K562 (cell line): ENCODE measurements at regions not wholly inside any gene's neighbourhood (a gene's known extent, or its start where the extent isn't known, plus 50 kb on each side); places are given as distances from the start of the nearest gene placed in this dataset.

Experiments
- ATAC-seq: fragments of 200-7000 bp; cut with Tn5 transposase; 3 replicates; pipeline ENCODE4 v1.9.1; 2020; ENCODE audit warnings: moderate library complexity
- BruUV-seq: library from RNA; stranded (reverse); fragments of 400-500 nt; replicated peaks from 2 replicates; lab custom pipeline; 2021; lab: Mats Ljungman, UMichigan
- CTCF ChIA-PET: fragments of 300-600 bp; formaldehyde crosslinking; extraction: SDS; loops from one replicate; lab custom pipeline; 2021; ENCODE audit warnings: low intra/inter-chr PET ratio; lab: Yijun Ruan, JAX
- POLR2A ChIA-PET: fragments of 300-600, 350-650 bp; sonication (Branson Sonifier 250); formaldehyde crosslinking; extraction: SDS; loops from one replicate; lab custom pipeline; 2021; ENCODE audit warnings: antibody characterized with exemption, inconsistent platforms; lab: Yijun Ruan, JAX
- DNase-seq, 4 experiments: peaks; one replicate each; pipeline versions ENCODE4 v3.0.0 to v3.0.0-alpha.2; 2011 to 2018; ENCODE audit warnings: low spot score in 3 of 4, mixed read lengths in 3 of 4; ENCODE audit errors: extremely low read depth in 1 of 4
- FAIRE-seq: peaks from 2 replicates; lab custom pipeline; 2011; peaks lifted over from hg19 to GRCh38; lab: Jason Lieb, UNC
- H2AFZ ChIP-seq: 2 replicates; pipeline ENCODE4 v1.6.0; 2011; ENCODE audit warnings: low read depth, low read length, control low read depth, inconsistent platforms
- H3K27ac ChIP-seq: fragments of 200-600 bp; 3 replicates; pipeline ENCODE4 v1.8.0; 2011; ENCODE audit warnings: low read depth, mild to moderate bottlenecking, control low read depth, inconsistent platforms, low read length, moderate library complexity, mixed read lengths; ENCODE audit errors: extremely low read depth
- H3K27me3 ChIP-seq, 2 experiments: fragments of 300-600 bp in 1 of 2; 2 replicates in 1 of 2; 3 replicates in 1 of 2; pipeline versions ENCODE4 v1.6.0 to v1.8.0; 2011; ENCODE audit warnings: inconsistent platforms in 2 of 2, low read length in 2 of 2, mild to moderate bottlenecking in 1 of 2, mixed read lengths in 1 of 2, moderate library complexity in 1 of 2; ENCODE audit not compliant: control insufficient read depth in 2 of 2, insufficient read depth in 2 of 2
- H3K36me3 ChIP-seq: fragments of 300-600 bp; 3 replicates; pipeline ENCODE4 v1.8.0; 2011; ENCODE audit warnings: mild to moderate bottlenecking, low read length, inconsistent platforms; ENCODE audit not compliant: control insufficient read depth, insufficient read depth
- H3K4me1 ChIP-seq, 2 experiments: fragments of 200-600 bp in 1 of 2; replicated peaks in 1 of 2; 2 replicates in 1 of 2; 3 replicates in 1 of 2; pipeline versions ENCODE4 v1.5.1 to v1.8.0; 2011; ENCODE audit warnings: inconsistent platforms in 2 of 2, low read length in 2 of 2, mild to moderate bottlenecking in 1 of 2, mixed read lengths in 1 of 2, moderate library complexity in 1 of 2; ENCODE audit not compliant: control insufficient read depth in 2 of 2, insufficient read depth in 2 of 2
- H3K4me2 ChIP-seq: 2 replicates; pipeline ENCODE4 v1.6.1; 2011; ENCODE audit warnings: low read length, control low read depth, inconsistent platforms, mixed read lengths; ENCODE audit not compliant: insufficient read depth
- H3K4me3 ChIP-seq: fragments of 200-600 bp; sonication (generic), shearing (Covaris generic); 2 replicates; pipeline ENCODE4 v1.5.1; 2016; ENCODE audit warnings: control low read depth, inconsistent platforms
- H3K79me2 ChIP-seq: fragments of 200-600 bp; 3 replicates; pipeline ENCODE4 v1.8.0; 2011; ENCODE audit warnings: low read length, inconsistent platforms; ENCODE audit not compliant: control insufficient read depth, insufficient read depth
- H3K9ac ChIP-seq, 2 experiments: 2 replicates each; pipeline versions ENCODE4 v1.6.0 to v1.6.1; 2011; ENCODE audit warnings: low read depth in 2 of 2, low read length in 2 of 2, control low read depth in 1 of 2, inconsistent platforms in 1 of 2, mild to moderate bottlenecking in 1 of 2, mixed read lengths in 1 of 2; ENCODE audit not compliant: insufficient read depth in 1 of 2
- H3K9me1 ChIP-seq: one replicate; pipeline ENCODE4 v1.6.0; 2011; ENCODE audit warnings: inconsistent platforms, mild to moderate bottlenecking, low read length, moderate library complexity; ENCODE audit not compliant: control insufficient read depth, insufficient read depth
- H3K9me3 ChIP-seq: replicated peaks from 2 replicates; pipeline ENCODE4 v1.5.1; 2011; ENCODE audit warnings: low read depth, low read length, inconsistent platforms; ENCODE audit not compliant: control insufficient read depth, insufficient read depth
- H4K20me1 ChIP-seq: replicated peaks from 2 replicates; pipeline ENCODE4 v1.6.1; 2011; ENCODE audit warnings: low read length, inconsistent platforms, mixed read lengths; ENCODE audit not compliant: control insufficient read depth, insufficient read depth
- GTF3C2 ChIP-seq: IDR thresholded peaks from 3 replicates; pipeline ENCODE4 v1.6.1; 2011; ENCODE audit warnings: borderline replicate concordance, mild to moderate bottlenecking, moderate library complexity; ENCODE audit not compliant: insufficient read length; ENCODE audit errors: extremely low read depth
- HDGF ChIP-seq: fragments of 450-650 bp; IDR thresholded peaks from 2 replicates; pipeline ENCODE4 v1.6.1; 2016
- HNRNPK ChIP-seq: fragments of 200-400 bp; formaldehyde crosslinking; IDR thresholded peaks from one replicate; pipeline ENCODE4 v1.6.1; 2018; ENCODE audit warnings: mild to moderate bottlenecking, low read depth, low read length; ENCODE audit not compliant: poor library complexity, severe bottlenecking
- NONO ChIP-seq, 2 experiments: fragments of 200-400 bp in 1 of 2; fragments of 450-650 bp in 1 of 2; formaldehyde crosslinking in 1 of 2; IDR thresholded peaks; 2 replicates each; pipeline ENCODE4 v1.6.1; 2017; ENCODE audit warnings: low read depth in 2 of 2, mild to moderate bottlenecking in 2 of 2, moderate library complexity in 2 of 2, low read length in 1 of 2
- RBM25 ChIP-seq: fragments of 200-400 bp; formaldehyde crosslinking; IDR thresholded peaks from 2 replicates; pipeline ENCODE4 v1.6.1; 2018; ENCODE audit warnings: low read length, low read depth, moderate library complexity; ENCODE audit not compliant: severe bottlenecking
- STAG1 ChIP-seq: sonication (generic); formaldehyde crosslinking; IDR thresholded peaks from 2 replicates; pipeline ENCODE4 v1.5.0; 2020; ENCODE audit warnings: missing genetic modification reagents, borderline replicate concordance
- WHSC1 ChIP-seq: IDR thresholded peaks from one replicate; pipeline ENCODE4 v1.6.1; 2012; ENCODE audit warnings: low read length, control low read depth, inconsistent platforms
- ZBTB40 ChIP-seq, 2 experiments: fragments of 450-650 bp in 1 of 2; sonication (generic) in 1 of 2; formaldehyde crosslinking in 1 of 2; IDR thresholded peaks; 2 replicates each; pipeline versions ENCODE4 v1.7.1 to v1.9.0; 2016 to 2022; ENCODE audit warnings: inconsistent platforms in 1 of 2, mild to moderate bottlenecking in 1 of 2, missing genetic modification reagents in 1 of 2
- ZNF224 ChIP-seq: sonication (generic); formaldehyde crosslinking; IDR thresholded peaks from 2 replicates; pipeline ENCODE4 v1.8.0; 2022; ENCODE audit warnings: mild to moderate bottlenecking, missing genetic modification reagents
- WGBS: fragments of 100-300 bp; shearing (Covaris generic); methylation state at CpG from one replicate; pipeline ENCODE4 v1.1.6; 2016; ENCODE audit warnings: low coverage, mixed read lengths; ENCODE audit not compliant: insufficient coverage; ENCODE audit errors: missing lambda C conversion rate; 5-methylcytosine and 5-hydroxymethylcytosine counted together
- in situ Hi-C: fragments of 300-500 bp; cut with MboI; formaldehyde crosslinking; loops from 4 replicates; pipeline ENCODE4 v1.15.0; 2018; ENCODE audit warnings: inconsistent platforms, mixed read lengths
- intact Hi-C: fragments of 100-400 bp; cut with micrococcal nuclease; formaldehyde crosslinking; loops from 2 replicates; pipeline ENCODE4 v1.14.2; 2022

- no peak for ATAC-seq
- Histone ChIP-seq H3K79me2 (no peaks in the 10 kb centered on the region), H2AFZ (no peak overlapping the region), H3K36me3 (no peaks in the 10 kb centered on the region), H3K4me1 (no peaks in the 10 kb centered on the region), H3K9me3 (no peaks in the 10 kb centered on the region), H3K4me2 (no peak overlapping the region), H3K4me3 (no peak overlapping the region), H3K9me1 (no peaks in the 10 kb centered on the region), H3K27ac (no peak overlapping the region), H4K20me1 (no peaks in the 10 kb centered on the region), H3K27me3 (no peaks in the 10 kb centered on the region; a peak in 1 of 5 replicates), H3K9ac (no peak overlapping the region)
- POLR2A ChIA-PET: interaction anchor here (0.7 kb wide), 1 partner anchor 19 kb away, joined by 4 read pairs; no protein-coding TSS in a partner anchor
- FAIRE-seq: no peak
- in situ Hi-C loops (no loop called here), intact Hi-C loops (no loop called here)
- 2% methylated on average over 5 of the region's 5 CpGs for WGBS
- CTCF ChIA-PET: no interaction called here
- BruUV-seq: no TSS peak
- no peak for DNase-seq
- TF ChIP-seq GTF3C2 (no peak), ZBTB40 (IDR thresholded peaks at IDR 0.05) (no peak), ZBTB40 (CRISPR knock-in tag; IDR thresholded peaks at IDR 0.05) (no peak), STAG1 (CRISPR knock-in tag) (no peak), WHSC1 (no peak), HDGF (no peak), ZNF224 (CRISPR knock-in tag) (no peak), RBM25 (no peak), NONO (IDR thresholded peaks at IDR 0.05; ENCODE audit: low read depth in 2 of 2, low read length in 1 of 2) (no peak), HNRNPK (no peak)
Measured at GRCh38 chr17:72412650-72413076, 291.8 kb downstream of the SOX9 start.
